ACC112 (cell line): ENCODE measurements at regions not wholly inside any gene's neighbourhood (a gene's known extent, or its start where the extent isn't known, plus 50 kb on each side); places are given as distances from the start of the nearest gene placed in this dataset.
"Not testable (repeated sequence)": the region's sequence is repeated elsewhere in the genome, so short reads cannot be mapped to it uniquely, and the experiment has no call there.

Experiments
- H2AFZ ChIP-seq: fragments of 200-600 bp; sonication (generic); one replicate; pipeline ENCODE4 v1.6.0; 2017; ENCODE audit warnings: antibody characterized with exemption, low read length; ENCODE audit not compliant: unreplicated experiment
- H3K27ac ChIP-seq: fragments of 200-600 bp; sonication (generic); 2 replicates; pipeline ENCODE4 v1.5.1; 2014; ENCODE audit warnings: low read depth, mild to moderate bottlenecking, antibody characterized with exemption, low read length, moderate library complexity
- H3K27me3 ChIP-seq: fragments of 200-600 bp; sonication (generic); 2 replicates; pipeline ENCODE4 v1.6.1; 2014; ENCODE audit warnings: mild to moderate bottlenecking, antibody characterized with exemption, low read length, moderate library complexity, mixed read lengths; ENCODE audit not compliant: insufficient read depth
- H3K36me3 ChIP-seq: fragments of 200-600 bp; sonication (generic); 2 replicates; pipeline ENCODE4 v1.6.1; 2016; ENCODE audit warnings: mild to moderate bottlenecking, antibody characterized with exemption, low read length, moderate library complexity, mixed read lengths; ENCODE audit not compliant: insufficient read depth
- H3K4me1 ChIP-seq: fragments of 200-600 bp; sonication (generic); one replicate; pipeline ENCODE4 v1.6.1; 2016; ENCODE audit warnings: low read length, mixed read lengths; ENCODE audit not compliant: insufficient read depth, unreplicated experiment, control insufficient read depth
- H3K4me3 ChIP-seq: fragments of 200-600 bp; sonication (generic); 2 replicates; pipeline ENCODE4 v1.5.1; 2014; ENCODE audit warnings: mild to moderate bottlenecking, low read depth, low read length
- H3K79me2 ChIP-seq: fragments of 200-600 bp; sonication (generic); one replicate; pipeline ENCODE4 v1.6.0; 2016; ENCODE audit warnings: low read length; ENCODE audit not compliant: control insufficient read depth, unreplicated experiment, insufficient read depth

DNA sequence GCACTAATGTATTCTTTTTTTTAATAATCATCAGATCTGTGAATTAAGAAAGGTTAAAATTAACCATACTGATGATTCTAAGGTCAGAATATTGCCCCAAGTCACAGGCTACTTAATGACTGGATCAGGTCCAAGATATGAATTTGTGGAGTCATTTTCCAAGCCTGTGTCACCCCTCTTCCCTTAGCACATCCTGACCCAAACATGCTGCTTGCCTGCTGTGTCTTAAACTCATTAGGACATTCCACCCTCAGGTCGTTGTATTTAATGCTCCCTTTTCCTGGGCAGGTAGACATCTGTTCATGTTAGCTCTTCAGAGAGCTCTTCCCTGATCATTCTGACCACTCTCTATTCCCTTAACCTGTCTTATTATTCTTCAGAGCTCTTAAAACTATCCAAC, 463.5 kb upstream of the PDE3A start:
- Histone ChIP-seq H3K79me2 (no peaks in the 10 kb centered on the region), H3K27me3 (no peaks in the 10 kb centered on the region), H3K36me3 (no peaks in the 10 kb centered on the region), H3K27ac (no peak overlapping the region), H3K4me1 (no peaks in the 10 kb centered on the region), H2AFZ (no peak overlapping the region), H3K4me3 (no peak overlapping the region)

DNA sequence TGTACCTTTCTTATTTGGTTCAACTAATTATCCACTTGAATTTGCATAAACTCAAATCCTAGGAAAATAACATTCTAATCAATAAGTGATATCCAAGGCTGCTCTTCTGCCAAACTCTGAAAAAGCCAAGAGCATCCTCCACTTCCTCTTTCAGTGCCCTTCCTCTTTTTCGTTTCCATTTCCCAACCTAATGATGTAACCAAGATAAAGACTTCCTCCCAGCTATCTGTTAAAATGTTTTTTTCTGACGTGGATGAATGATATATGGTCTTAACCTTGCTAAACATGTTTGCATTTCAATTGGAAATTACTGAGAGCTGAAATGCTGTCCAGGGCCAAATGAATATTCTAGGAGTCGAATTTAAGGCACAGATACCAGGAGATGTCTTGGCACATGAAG, 459.5 kb upstream of the PDE3A start:
- Histone ChIP-seq H3K4me3 (no peak overlapping the region), H2AFZ (no peak overlapping the region), H3K79me2 (no peaks in the 10 kb centered on the region), H3K36me3 (no peaks in the 10 kb centered on the region), H3K4me1 (no peaks in the 10 kb centered on the region), H3K27me3 (no peaks in the 10 kb centered on the region), H3K27ac (no peak overlapping the region)

DNA sequence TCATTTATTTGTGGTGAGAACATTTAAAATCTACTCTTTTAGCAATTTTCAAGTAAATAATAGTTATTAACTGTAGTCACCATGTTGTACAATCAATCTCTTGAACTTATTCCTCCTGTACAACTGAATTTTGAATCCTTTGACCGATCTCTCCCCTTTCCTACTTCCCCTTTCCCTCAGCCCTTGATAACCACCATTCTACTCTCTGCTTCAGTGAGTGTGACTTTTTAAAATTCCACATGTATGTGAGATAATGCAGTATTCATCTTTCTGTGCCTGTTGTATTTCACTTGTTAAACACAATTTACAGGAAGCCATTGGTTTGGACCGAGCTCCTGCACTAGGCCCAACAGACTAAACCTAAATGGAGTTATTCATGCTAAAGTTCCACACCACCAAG, 458.9 kb upstream of the PDE3A start:
- Histone ChIP-seq H3K4me3 (no peak overlapping the region), H3K27ac (no peak overlapping the region), H2AFZ (no peak overlapping the region), H3K36me3 (no peaks in the 10 kb centered on the region), H3K4me1 (no peaks in the 10 kb centered on the region), H3K79me2 (no peaks in the 10 kb centered on the region), H3K27me3 (no peaks in the 10 kb centered on the region)

DNA sequence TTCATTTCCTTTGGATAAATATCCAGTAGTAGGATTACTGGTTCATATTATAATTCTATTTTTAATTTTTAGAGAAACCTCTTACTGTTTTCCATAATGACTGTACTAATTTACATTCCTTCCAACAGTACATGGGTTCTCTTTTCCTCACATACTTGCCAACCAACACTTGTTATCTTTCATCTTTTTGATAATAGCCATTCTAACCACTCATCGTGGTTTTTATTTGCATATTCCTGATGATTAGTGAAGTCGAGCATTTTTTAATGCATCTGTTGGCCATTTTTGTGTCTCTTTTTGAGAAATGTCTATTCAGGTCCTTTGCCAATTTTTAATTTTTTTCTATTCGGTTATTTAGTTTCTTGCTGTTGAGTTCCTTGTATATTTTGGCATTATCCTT, 457.7 kb upstream of the PDE3A start:
- Histone ChIP-seq H3K4me1 (no peaks in the 10 kb centered on the region), H3K4me3 (no peak overlapping the region), H3K79me2 (no peaks in the 10 kb centered on the region), H2AFZ (no peak overlapping the region), H3K36me3 (no peaks in the 10 kb centered on the region), H3K27me3 (no peaks in the 10 kb centered on the region), H3K27ac (no peak overlapping the region)

DNA sequence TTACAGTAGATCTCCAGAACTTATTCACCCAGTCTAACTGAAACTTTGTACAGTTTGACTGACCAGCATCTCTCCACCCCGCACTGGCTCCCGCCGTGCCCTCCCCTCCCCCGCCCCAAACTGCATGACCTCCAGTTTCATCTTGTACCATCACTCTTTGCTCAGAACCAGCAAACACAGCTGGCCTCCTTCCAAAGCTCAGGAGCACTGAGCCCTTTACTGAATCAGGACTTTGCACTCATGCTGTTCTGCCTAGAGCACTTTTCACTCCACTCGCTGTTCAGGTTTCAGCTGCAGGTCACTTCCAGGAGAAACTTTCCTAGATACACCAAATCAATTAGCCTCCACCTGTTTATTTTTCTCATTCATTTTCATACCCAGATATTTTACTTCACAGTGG, 455.3 kb upstream of the PDE3A start:
- Histone ChIP-seq H3K27me3 (no peaks in the 10 kb centered on the region), H3K4me3 (no peak overlapping the region), H3K27ac (no peak overlapping the region), H3K4me1 (no peaks in the 10 kb centered on the region), H3K36me3 (no peaks in the 10 kb centered on the region), H2AFZ (no peak overlapping the region), H3K79me2 (no peaks in the 10 kb centered on the region)

DNA sequence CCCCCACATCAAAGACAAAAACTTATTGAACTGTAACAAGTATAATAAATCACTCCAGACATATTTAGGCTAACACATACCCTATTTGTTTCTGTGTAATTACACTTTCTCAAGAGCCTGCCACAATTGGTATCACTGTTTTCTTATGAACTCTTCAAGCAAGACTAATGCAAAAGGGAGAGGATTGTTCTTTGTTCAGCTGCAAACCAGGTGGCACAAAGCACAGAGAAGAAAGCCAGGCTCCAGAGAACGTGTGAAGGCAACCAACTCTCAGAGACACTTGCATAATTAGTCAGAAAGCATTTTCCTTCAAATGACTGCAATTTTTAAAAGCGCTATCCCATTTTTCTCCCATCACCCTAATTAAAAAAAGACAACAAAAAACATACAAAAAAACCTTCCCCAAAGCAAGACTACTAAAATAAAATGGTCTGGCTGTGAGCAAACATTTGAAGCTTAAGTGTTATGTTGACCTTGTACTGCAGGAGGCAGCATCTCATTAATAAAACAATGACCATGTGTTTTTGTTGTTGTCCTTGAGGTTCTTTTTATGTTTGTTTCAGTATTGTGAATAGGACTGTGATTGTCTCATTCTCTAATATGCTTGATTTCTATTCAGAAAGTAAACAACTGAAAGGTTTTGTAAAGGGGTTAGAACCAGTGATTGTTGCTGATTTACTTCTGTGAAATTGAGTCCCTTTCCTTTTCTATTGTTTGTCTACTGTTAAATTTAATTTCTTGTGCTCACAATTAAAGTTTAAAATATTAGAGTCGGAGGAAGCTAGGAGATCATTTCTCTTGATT, 452.7 kb upstream of the PDE3A start:
- H3K27me3 ChIP-seq = no peaks in the 10 kb centered on the region
- no peak overlapping the region for H3K27ac ChIP-seq
- no peaks in the 10 kb centered on the region for H3K36me3 ChIP-seq
- no peaks in the 10 kb centered on the region for H3K4me1 ChIP-seq
- H3K79me2 ChIP-seq = no peaks in the 10 kb centered on the region
- H2AFZ ChIP-seq = peak overlapping the region; percentile 81
- no peak overlapping the region for H3K4me3 ChIP-seq

DNA sequence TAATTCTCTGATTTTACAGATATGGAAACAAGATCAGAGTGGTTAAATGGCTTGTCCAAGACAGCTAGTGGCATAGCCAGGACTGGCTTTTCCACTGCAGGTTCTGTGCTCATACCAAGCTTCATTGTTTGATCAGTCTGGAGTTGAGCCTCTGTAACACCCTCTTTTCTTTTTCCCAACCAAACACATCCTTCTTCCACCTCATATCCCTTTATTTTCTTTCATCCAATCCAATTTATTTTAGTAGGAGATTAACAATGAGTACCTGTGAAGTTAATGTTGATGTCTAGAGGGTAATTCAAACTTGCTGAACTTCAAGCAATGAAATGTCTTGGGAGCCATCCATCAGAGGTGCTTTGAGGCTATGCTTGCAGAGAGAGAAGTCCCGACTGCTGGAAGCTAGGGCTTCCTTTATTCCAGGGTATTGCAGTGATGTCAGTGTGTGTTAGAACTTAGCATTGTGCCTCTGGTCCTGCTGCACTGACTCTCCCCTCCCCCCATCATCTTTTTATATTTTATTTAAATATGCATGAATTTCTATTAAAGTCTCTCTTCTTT, 452.1 kb upstream of the PDE3A start:
- Histone ChIP-seq H3K4me1 (no peaks in the 10 kb centered on the region), H2AFZ (peak overlapping the region; percentile 81), H3K27me3 (no peaks in the 10 kb centered on the region), H3K36me3 (no peaks in the 10 kb centered on the region), H3K79me2 (no peaks in the 10 kb centered on the region), H3K4me3 (no peak overlapping the region), H3K27ac (no peak overlapping the region)

DNA sequence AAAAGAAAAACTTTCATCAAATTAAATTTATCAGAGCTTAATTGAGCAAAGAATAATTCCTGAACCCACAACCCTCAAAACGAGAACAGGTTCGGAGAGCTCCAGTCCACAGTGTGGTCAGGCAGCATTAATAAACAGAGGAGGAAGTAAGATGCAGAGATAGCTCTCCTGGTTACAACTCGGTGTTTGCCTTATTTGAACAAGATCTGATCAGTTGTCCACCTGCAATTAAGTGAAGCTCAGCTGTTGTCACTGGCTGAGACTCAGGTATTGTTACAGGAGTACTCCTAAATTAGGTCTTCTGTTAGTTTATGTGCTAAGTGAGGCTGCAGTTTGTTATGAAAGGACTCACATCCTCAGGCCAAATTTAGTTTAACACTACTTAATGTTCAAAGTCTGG, 451.4 kb upstream of the PDE3A start:
- H3K4me1 ChIP-seq = no peaks in the 10 kb centered on the region
- no peaks in the 10 kb centered on the region for H3K36me3 ChIP-seq
- H3K79me2 ChIP-seq = no peaks in the 10 kb centered on the region
- H2AFZ ChIP-seq = no peak overlapping the region
- no peaks in the 10 kb centered on the region for H3K27me3 ChIP-seq
- H3K27ac ChIP-seq = no peak overlapping the region
- H3K4me3 ChIP-seq = no peak overlapping the region

DNA sequence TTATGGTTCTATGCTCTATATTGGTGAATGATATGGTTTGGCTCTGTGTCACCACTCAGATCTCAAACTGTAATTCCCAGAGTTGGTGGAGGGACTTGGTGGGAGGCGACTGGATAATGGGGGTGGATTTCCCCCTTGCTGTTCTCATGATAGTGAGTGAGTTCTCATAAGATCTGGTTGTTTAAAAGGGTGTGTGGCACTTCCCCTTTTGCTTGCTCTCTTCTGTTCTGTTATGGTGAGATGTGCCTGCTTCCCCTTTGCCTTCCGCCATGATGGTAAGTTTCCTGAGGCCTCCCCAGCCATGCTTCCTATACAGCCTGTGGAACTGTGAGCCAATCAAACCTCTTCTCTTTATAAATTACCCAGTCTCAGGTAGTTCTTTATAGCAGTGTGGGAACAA, 446.6 kb upstream of the PDE3A start:
- H3K4me3 ChIP-seq, H3K36me3 ChIP-seq, H3K27ac ChIP-seq, H3K79me2 ChIP-seq, H3K4me1 ChIP-seq, H2AFZ ChIP-seq, H3K27me3 ChIP-seq: not testable (repeated sequence)

DNA sequence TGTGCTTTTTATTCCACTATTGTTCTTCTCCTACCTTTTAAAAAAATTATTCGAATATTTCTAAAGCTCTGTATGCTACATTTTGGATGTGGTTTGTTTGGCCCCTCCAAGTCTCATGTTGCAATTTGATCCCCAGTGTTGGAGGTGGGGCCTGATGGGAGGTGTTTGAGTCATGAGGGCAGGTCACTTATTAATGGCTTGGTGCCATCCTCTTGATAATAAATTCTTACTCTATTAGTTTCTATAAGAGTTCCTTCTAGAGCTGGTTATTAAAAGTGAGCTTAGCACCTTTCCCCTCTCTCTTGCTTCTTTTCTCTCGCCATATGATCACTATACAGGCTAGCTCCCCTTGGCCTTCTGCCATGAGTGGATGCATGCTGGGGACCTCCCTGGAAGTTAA, 445.6 kb upstream of the PDE3A start:
- Histone ChIP-seq H3K79me2 (no peaks in the 10 kb centered on the region), H3K4me3 (no peak overlapping the region)

DNA sequence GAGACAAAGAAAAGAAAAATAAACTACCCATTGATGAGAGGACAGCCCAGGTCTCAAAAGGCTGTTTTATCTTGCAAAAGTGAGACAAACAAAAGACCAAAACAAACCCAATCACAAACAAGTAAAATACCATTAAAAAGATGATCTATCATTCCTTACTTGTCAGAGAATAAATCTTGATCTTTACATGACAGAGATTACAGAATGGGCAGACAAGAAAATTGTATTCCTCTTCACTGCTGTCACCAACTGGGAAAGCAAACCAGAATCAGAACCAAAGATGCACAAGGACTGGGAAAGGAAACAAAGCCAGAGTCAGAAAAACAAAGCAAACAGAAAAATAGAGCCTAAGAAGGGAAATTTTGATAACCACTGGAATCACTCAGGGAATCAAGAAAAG, 444.0 kb upstream of the PDE3A start:
- no peaks in the 10 kb centered on the region for H3K4me1 ChIP-seq
- H3K27me3 ChIP-seq = no peaks in the 10 kb centered on the region
- H3K4me3 ChIP-seq = no peak overlapping the region
- no peak overlapping the region for H2AFZ ChIP-seq
- no peak overlapping the region for H3K27ac ChIP-seq
- no peaks in the 10 kb centered on the region for H3K36me3 ChIP-seq
- no peaks in the 10 kb centered on the region for H3K79me2 ChIP-seq

More for the DNA sequence above, 445.6 kb upstream of the PDE3A start:
- Histone ChIP-seq H3K27ac (no peak overlapping the region), H2AFZ (no peak overlapping the region), H3K27me3 (no peaks in the 10 kb centered on the region), H3K36me3 (no peaks in the 10 kb centered on the region), H3K4me1 (no peaks in the 10 kb centered on the region)
